Caco-2 (cell line): ENCODE measurements at regions not wholly inside any gene's neighbourhood (a gene's known extent, or its start where the extent isn't known, plus 50 kb on each side); places are given as distances from the start of the nearest gene placed in this dataset.

Experiments
- BruUV-seq: library from RNA; stranded (reverse); fragments of 400-500 nt; replicated peaks from 2 replicates; lab custom pipeline; 2021; lab: Mats Ljungman, UMichigan
- CTCF ChIA-PET: fragments of 300-600 bp; sonication (Branson Sonifier 250); formaldehyde crosslinking; loops from one replicate; lab custom pipeline; 2022; ENCODE audit warnings: antibody characterized with exemption; lab: Charles Lee
- POLR2A ChIA-PET: fragments of 300-600 bp; sonication (Branson Sonifier 250); formaldehyde crosslinking; loops from one replicate; lab custom pipeline; 2022; ENCODE audit warnings: antibody characterized with exemption; lab: Charles Lee
- DNase-seq, 2 experiments: peaks; one replicate each; pipeline versions ENCODE4 v3.0.0 to v3.0.0-alpha.2; 2020 to 2022
- H3K27me3 ChIP-seq: replicated peaks from 2 replicates; pipeline ENCODE4 v1.6.0; 2011; ENCODE audit warnings: low read length; ENCODE audit not compliant: control insufficient read depth, insufficient read depth
- H3K36me3 ChIP-seq: 2 replicates; pipeline ENCODE4 v1.5.1; 2011; ENCODE audit warnings: low read length; ENCODE audit not compliant: control insufficient read depth, insufficient read depth
- H3K4me1 ChIP-seq: fragments of 250-450 bp; sonication (Bioruptor Pico); 2 replicates; pipeline ENCODE4 v1.5.1; 2020; ENCODE audit warnings: mild to moderate bottlenecking
- H3K4me3 ChIP-seq: 2 replicates; pipeline ENCODE4 v1.5.1; 2011; ENCODE audit warnings: low read depth, mild to moderate bottlenecking, control low read depth, low read length
- H3K9me3 ChIP-seq: fragments of 250-450 bp; sonication (Bioruptor Pico); 2 replicates; pipeline ENCODE4 v1.5.1; 2020; ENCODE audit warnings: mild to moderate bottlenecking, moderate library complexity
- H3K27ac Mint-ChIP-seq: one replicate; pipeline ENCODE4 v1.8.0; 2022; ENCODE audit warnings: mixed read lengths; ENCODE audit not compliant: unreplicated experiment
- H3K27me3 Mint-ChIP-seq: one replicate; pipeline ENCODE4 v1.8.0; 2022; ENCODE audit warnings: mixed read lengths; ENCODE audit not compliant: insufficient read depth, unreplicated experiment
- H3K36me3 Mint-ChIP-seq: one replicate; pipeline ENCODE4 v1.8.0; 2022; ENCODE audit warnings: mild to moderate bottlenecking, mixed read lengths; ENCODE audit not compliant: insufficient read depth, unreplicated experiment
- H3K4me1 Mint-ChIP-seq: one replicate; pipeline ENCODE4 v1.8.0; 2022; ENCODE audit warnings: low read depth, mixed read lengths; ENCODE audit not compliant: unreplicated experiment
- H3K4me3 Mint-ChIP-seq: one replicate; pipeline ENCODE4 v1.8.0; 2022; ENCODE audit warnings: mild to moderate bottlenecking, moderate library complexity, mixed read lengths; ENCODE audit not compliant: unreplicated experiment
- H3K9me3 Mint-ChIP-seq: one replicate; pipeline ENCODE4 v1.8.0; 2022; ENCODE audit warnings: mixed read lengths; ENCODE audit not compliant: unreplicated experiment
- CTCF ChIP-seq, 2 experiments: fragments of 200-600 bp in 1 of 2; IDR thresholded peaks; 1 replicate in 1 of 2; 2 replicates in 1 of 2; pipeline versions ENCODE4 v1.5.1 to v1.8.0; 2011 to 2022; ENCODE audit warnings: antibody characterized with exemption in 1 of 2, control low read depth in 1 of 2, inconsistent platforms in 1 of 2, low read depth in 1 of 2, low read length in 1 of 2, mild to moderate bottlenecking in 1 of 2, moderate library complexity in 1 of 2; ENCODE audit not compliant: insufficient read depth in 1 of 2, severe bottlenecking in 1 of 2, unreplicated experiment in 1 of 2
- intact Hi-C: fragments of 100-400 bp; cut with micrococcal nuclease; formaldehyde crosslinking; loops from one replicate; pipeline ENCODE4 v1.10.0; 2022; ENCODE audit not compliant: unreplicated experiment

- Mint-ChIP-seq H3K27me3 (peaks cover 8% of the 10 kb centered on the region), H3K36me3 (no peaks in the 10 kb centered on the region), H3K4me3 (no peak overlapping the region), H3K27ac (no peak overlapping the region), H3K9me3 (peaks cover 20% of the 10 kb centered on the region), H3K4me1 (no peaks in the 10 kb centered on the region)
- ChIA-PET POLR2A (no interaction called here), CTCF (interaction anchor here (0.6 kb wide), 1 partner anchor 422 kb away, joined by 4 read pairs; no protein-coding TSS in a partner anchor)
- Histone ChIP-seq H3K27me3 (no peaks in the 10 kb centered on the region), H3K4me3 (no peak overlapping the region), H3K36me3 (no peaks in the 10 kb centered on the region), H3K9me3 (no peaks in the 10 kb centered on the region), H3K4me1 (no peaks in the 10 kb centered on the region)
- no peak for TF ChIP-seq CTCF (IDR thresholded peaks at IDR 0.05; ENCODE audit: insufficient read depth in 1 of 2, low read depth in 1 of 2, low read length in 1 of 2, severe bottlenecking in 1 of 2, unreplicated experiment in 1 of 2)
- BruUV-seq, result no TSS peak
- intact Hi-C loops, result no loop called here
- no peak for DNase-seq
Measured at GRCh38 chr12:103011974-103012763, 54.7 kb downstream of the ASCL1 start.

DNA sequence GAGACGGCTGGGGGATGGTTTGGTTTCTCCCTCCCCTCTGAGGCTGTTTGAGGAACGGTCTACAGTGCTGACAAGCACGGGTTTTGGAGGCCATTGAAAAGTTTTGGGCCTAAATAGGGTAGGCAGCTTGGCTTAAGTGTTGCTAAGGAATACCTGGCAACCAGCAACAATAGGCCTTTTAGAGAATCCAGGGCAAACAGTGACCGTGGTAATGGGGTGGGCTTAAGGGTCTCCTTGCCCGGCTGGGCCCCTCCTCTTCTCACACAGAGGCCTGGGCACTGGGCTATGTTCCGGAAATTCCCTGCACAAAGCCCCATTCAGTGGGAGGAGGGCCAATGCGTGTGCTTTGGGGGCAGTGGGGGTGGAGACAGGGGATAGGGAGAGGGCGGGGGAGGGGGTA lies 55.4 kb downstream of the ASCL1 start:
- no peak for DNase-seq
- Mint-ChIP-seq H3K9me3 (peaks cover 13% of the 10 kb centered on the region), H3K27me3 (peaks cover 8% of the 10 kb centered on the region), H3K4me3 (no peak overlapping the region), H3K4me1 (no peaks in the 10 kb centered on the region), H3K36me3 (no peaks in the 10 kb centered on the region), H3K27ac (no peak overlapping the region)
- ChIA-PET POLR2A (no interaction called here), CTCF (no interaction called here)
- Histone ChIP-seq H3K4me3 (no peak overlapping the region), H3K36me3 (no peaks in the 10 kb centered on the region), H3K4me1 (no peaks in the 10 kb centered on the region), H3K9me3 (no peaks in the 10 kb centered on the region), H3K27me3 (no peaks in the 10 kb centered on the region)
- TF ChIP-seq CTCF (IDR thresholded peaks at IDR 0.05; ENCODE audit: insufficient read depth in 1 of 2, low read depth in 1 of 2, low read length in 1 of 2, severe bottlenecking in 1 of 2, unreplicated experiment in 1 of 2), result no peak
- no TSS peak for BruUV-seq
- intact Hi-C loops, result no loop called here

- Mint-ChIP-seq H3K27me3 (peaks cover 13% of the 10 kb centered on the region), H3K9me3 (peaks cover 4% of the 10 kb centered on the region), H3K4me1 (no peaks in the 10 kb centered on the region), H3K36me3 (no peaks in the 10 kb centered on the region), H3K27ac (no peak overlapping the region), H3K4me3 (no peak overlapping the region)
- POLR2A ChIA-PET, result no interaction called here
- Histone ChIP-seq H3K36me3 (no peaks in the 10 kb centered on the region), H3K4me1 (no peaks in the 10 kb centered on the region), H3K4me3 (no peak overlapping the region), H3K27me3 (no peaks in the 10 kb centered on the region), H3K9me3 (no peaks in the 10 kb centered on the region)
- intact Hi-C loops, result no loop called here
- CTCF ChIA-PET, result no interaction called here
- BruUV-seq, result no TSS peak
- DNase-seq, result no peak
- TF ChIP-seq CTCF (IDR thresholded peaks at IDR 0.05; ENCODE audit: insufficient read depth in 1 of 2, low read depth in 1 of 2, low read length in 1 of 2, severe bottlenecking in 1 of 2, unreplicated experiment in 1 of 2), result no peak
Measured at GRCh38 chr12:103013741-103014300, 56.3 kb downstream of the ASCL1 start.
